ENCODE measurements at regions not wholly inside any gene's neighbourhood (a gene's known extent, or its start where the extent isn't known, plus 50 kb on each side); places are given as distances from the start of the nearest gene placed in this dataset.

DNA sequence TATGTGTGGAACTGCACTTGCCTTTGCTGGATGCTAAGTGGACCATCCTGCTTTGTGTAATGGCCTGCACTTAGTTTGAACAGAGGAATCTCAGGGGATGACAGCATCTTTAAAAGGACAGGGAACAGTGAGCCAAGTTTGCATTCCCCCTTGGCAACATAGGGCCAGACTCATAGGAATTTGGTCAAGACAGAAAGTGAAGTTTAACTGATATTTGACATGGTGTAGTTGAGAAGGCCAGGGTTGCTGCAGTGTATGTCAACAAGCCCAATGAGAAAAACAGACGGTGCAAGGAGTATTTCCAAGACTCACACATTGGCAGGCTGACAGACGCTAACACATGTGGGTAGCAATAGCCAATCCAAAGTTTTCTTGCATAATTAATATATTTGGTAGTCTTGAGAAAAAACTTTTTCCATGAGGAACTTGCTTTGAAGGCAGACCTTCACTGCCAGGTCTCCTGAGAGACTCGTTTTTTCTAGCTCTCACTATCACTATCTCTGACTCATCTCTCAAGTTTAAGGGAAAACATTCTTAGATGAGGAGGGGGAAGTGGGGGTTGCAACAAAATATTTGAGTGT is 213.8 kb downstream of the IBTK start:
- no peak overlapping the region for H3K4me3 ChIP-seq (ENCODE audit: low read depth, low read length)
- DNase-seq (ENCODE audit: low read depth): no peak
- TF ChIP-seq, protein P1, sequence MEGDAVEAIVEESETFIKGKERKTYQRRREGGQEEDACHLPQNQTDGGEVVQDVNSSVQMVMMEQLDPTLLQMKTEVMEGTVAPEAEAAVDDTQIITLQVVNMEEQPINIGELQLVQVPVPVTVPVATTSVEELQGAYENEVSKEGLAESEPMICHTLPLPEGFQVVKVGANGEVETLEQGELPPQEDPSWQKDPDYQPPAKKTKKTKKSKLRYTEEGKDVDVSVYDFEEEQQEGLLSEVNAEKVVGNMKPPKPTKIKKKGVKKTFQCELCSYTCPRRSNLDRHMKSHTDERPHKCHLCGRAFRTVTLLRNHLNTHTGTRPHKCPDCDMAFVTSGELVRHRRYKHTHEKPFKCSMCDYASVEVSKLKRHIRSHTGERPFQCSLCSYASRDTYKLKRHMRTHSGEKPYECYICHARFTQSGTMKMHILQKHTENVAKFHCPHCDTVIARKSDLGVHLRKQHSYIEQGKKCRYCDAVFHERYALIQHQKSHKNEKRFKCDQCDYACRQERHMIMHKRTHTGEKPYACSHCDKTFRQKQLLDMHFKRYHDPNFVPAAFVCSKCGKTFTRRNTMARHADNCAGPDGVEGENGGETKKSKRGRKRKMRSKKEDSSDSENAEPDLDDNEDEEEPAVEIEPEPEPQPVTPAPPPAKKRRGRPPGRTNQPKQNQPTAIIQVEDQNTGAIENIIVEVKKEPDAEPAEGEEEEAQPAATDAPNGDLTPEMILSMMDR (IDR thresholded peaks at IDR 0.05; ENCODE audit: low read depth, low read length, missing control alignments): no peak

DNA sequence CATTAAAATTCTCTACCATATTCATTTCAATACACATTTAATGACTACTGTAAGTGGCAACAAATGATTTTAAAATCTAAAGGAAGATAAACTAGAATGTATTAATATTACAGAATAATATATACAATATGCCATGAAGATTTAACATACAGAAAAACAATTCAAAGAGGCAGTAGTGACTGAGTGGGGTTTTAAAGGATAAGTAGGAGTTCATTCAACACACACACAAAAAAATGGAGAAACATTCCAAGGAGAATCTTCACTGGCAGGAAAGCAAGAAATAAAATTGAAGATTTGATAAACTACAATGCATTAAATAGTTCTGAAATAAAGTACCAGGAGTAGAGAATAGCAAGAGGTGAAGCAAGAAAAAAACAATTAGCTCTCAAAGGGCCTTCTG is 215.1 kb downstream of the IBTK start:
- no peak overlapping the region for H3K4me3 ChIP-seq (ENCODE audit: low read depth, low read length)
- TF ChIP-seq, protein P1 (IDR thresholded peaks at IDR 0.05; ENCODE audit: low read depth, low read length, missing control alignments): no peak
- DNase-seq (ENCODE audit: low read depth): no peak

DNA sequence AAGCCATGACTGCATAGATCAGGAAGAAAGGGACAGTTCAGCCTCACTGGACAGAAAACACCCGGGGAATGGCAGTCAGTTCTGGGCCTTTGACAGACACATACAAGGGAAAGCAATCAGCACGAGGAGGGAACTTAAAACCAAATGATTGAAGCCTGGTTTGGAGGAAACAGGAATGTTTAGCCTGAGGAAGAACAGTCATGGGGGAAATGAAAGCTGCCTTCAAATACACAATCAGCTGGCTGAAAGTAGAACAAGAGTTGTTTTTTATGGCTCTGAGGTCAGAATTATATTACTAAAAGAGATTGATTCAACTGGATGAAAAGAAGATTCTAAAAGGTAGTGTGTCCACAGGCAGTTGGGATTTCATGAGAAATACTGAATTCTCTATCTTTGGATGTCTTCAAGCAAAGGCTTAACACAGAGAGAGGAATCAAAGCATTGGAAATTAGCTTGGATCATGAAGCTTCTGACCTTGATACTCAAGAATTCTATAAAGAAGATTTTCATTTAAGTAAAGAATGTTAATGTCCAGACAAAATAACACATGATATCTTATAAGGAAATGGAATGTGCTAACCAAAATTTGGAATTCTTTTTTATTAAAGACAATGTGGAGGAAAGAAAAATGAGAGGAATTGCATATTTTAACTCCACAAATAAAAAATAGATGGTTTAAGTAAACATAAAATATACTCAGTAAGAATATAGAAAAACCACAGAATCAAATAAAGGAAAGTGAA is 216.6 kb downstream of the IBTK start:
- H3K4me3 ChIP-seq (ENCODE audit: low read depth, low read length): no peak overlapping the region
- no peak for DNase-seq (ENCODE audit: low read depth)
- TF ChIP-seq, protein P1 (IDR thresholded peaks at IDR 0.05; ENCODE audit: low read depth, low read length, missing control alignments): no peak

DNA sequence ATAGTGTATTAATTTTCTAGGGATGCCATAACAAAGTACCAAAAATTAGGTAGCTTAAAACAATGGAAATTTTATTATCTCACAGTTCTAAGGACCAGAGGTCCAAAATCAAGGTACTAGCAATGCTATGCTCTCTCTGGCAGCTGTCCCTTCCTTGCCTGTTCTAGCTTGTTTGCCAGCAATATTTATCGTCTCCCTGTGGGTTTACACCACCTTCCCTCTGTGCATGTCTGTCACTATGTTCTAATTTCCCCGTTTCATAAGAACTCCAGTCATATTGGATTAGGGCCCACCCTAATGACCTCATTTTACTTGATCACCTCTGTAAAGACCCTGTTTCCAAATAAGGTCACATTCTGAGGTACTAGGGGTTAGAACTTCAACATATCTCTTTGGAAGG is 217.2 kb downstream of the IBTK start:
- H3K4me3 ChIP-seq (ENCODE audit: low read depth, low read length): no peak overlapping the region
- DNase-seq (ENCODE audit: low read depth): no peak
- TF ChIP-seq, protein P1 (IDR thresholded peaks at IDR 0.05; ENCODE audit: low read depth, low read length, missing control alignments): no peak

DNA sequence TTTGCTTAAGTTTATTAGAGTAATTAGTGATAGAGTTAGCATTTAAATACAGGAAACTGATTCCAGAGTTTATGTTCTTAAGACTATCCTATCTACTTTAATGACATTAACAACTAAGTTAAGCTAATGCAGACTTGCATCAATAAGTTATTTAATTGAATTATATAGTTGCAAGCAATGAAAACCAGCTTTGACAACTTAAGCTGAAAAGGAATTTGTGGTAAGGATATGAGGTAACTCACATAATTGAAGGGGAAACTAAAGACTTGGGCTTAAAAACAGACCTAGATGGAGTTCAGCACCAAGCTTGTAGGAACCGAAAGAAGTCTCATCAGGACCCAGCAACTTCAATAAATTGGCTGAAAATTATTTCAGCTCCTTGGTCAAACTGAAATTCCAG is 222.3 kb downstream of the IBTK start:
- DNase-seq (ENCODE audit: low read depth): no peak
- TF ChIP-seq, protein P1 (IDR thresholded peaks at IDR 0.05; ENCODE audit: low read depth, low read length, missing control alignments): no peak

DNA sequence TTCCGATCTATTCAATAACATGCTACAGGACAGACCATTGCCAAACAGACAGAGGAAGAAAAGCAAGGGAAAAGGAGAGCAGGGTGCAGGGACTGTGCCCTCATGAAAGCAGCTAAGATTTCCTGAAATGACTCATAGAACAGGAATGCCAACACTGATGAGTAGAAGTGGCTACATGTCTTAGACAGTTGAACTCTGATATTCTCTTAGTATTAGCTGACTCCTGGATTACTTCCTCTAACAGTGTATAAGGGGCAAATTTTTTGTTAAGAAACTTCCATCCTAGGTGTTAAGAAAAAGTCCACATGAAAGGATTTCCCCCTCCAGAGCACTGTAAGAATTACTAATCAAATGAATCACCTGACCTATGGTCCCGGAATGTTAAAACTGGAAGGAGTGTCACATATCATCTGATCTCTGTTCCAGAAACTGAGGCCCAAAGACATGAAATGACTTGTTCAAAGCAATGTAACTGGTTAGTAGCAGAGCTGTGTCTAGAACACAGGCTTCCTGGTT is 224.9 kb downstream of the IBTK start:
- TF ChIP-seq, protein P1 (IDR thresholded peaks at IDR 0.05; ENCODE audit: low read depth, low read length, missing control alignments): no peak
- H3K4me3 ChIP-seq (ENCODE audit: low read depth, low read length): no peak overlapping the region
- DNase-seq (ENCODE audit: low read depth): no peak

More for the DNA sequence above, 222.3 kb downstream of the IBTK start:
- H3K4me3 ChIP-seq (ENCODE audit: low read depth, low read length): no peak overlapping the region
